ENCODE measurements at regions not wholly inside any gene's neighbourhood (a gene's known extent, or its start where the extent isn't known, plus 50 kb on each side); places are given as distances from the start of the nearest gene placed in this dataset.
"Not testable (repeated sequence)": the region's sequence is repeated elsewhere in the genome, so short reads cannot be mapped to it uniquely, and the experiment has no call there.

GRCh38 chr16:59114790-59115189 is 380.7 kb upstream of the GOT2 start:
- 50 to 73% (median 56%) methylated on average over 1 of the region's 1 CpG for WGBS, 3 donors
- Histone ChIP-seq H3K36me3 (no peaks in the 10 kb centered on the region), H3K9me3 (no peaks in the 10 kb centered on the region), H3K4me1 (ENCODE audit: insufficient read depth) (no peaks in the 10 kb centered on the region), H3K27ac (no peak overlapping the region), H3K27me3 (no peaks in the 10 kb centered on the region), H3K4me3 (no peak overlapping the region)
- intact Hi-C loops (cut with DNase I) = no loop called here
- no peak for DNase-seq
- TF ChIP-seq POLR2A (IDR thresholded peaks at IDR 0.05) = no peak
- no peak for TF ChIP-seq EP300 (IDR thresholded peaks at IDR 0.05)
- TF ChIP-seq, protein P1, sequence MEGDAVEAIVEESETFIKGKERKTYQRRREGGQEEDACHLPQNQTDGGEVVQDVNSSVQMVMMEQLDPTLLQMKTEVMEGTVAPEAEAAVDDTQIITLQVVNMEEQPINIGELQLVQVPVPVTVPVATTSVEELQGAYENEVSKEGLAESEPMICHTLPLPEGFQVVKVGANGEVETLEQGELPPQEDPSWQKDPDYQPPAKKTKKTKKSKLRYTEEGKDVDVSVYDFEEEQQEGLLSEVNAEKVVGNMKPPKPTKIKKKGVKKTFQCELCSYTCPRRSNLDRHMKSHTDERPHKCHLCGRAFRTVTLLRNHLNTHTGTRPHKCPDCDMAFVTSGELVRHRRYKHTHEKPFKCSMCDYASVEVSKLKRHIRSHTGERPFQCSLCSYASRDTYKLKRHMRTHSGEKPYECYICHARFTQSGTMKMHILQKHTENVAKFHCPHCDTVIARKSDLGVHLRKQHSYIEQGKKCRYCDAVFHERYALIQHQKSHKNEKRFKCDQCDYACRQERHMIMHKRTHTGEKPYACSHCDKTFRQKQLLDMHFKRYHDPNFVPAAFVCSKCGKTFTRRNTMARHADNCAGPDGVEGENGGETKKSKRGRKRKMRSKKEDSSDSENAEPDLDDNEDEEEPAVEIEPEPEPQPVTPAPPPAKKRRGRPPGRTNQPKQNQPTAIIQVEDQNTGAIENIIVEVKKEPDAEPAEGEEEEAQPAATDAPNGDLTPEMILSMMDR (IDR thresholded peaks at IDR 0.05) = no peak

DNA sequence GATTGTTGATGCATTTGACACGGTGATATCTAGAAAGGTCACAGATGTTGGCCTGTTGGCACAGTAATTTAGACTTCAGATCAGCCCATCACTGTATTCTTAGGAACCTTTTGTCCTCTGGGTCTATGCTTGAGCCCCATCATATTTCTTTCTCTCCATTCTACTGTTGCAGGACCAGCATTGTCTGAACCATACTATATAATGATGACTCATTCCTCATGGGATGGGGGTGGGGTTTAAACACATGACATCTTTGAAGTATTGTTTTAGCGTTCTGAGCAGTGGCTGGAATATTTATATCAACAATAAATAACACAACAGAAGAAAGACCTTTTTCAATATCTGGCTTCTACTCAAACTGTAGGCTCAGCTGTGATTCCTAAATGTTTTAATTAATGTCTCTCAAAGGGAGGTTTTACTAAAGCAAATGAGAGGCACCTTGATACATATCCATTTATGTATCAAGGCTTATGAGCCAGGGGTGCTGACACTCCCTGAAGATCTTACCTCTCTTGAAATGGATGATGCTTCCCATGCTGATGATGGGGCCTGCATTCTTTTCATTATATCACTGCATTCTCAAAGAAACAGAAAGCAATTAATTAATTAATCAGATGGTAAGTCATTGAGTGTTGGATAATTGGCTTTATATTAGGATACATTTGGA is 379.0 kb upstream of the GOT2 start:
- Histone ChIP-seq H3K9me3 (no peaks in the 10 kb centered on the region), H3K27ac (no peak overlapping the region), H3K4me1 (ENCODE audit: insufficient read depth) (no peaks in the 10 kb centered on the region), H3K4me3 (no peak overlapping the region), H3K36me3 (no peaks in the 10 kb centered on the region), H3K27me3 (no peaks in the 10 kb centered on the region)
- no peak for DNase-seq
- intact Hi-C loops (cut with DNase I) = no loop called here
- 35 to 56% (median 43%) methylated on average over 2 of the region's 2 CpGs for WGBS, 3 donors
- TF ChIP-seq POLR2A (IDR thresholded peaks at IDR 0.05) (no peak), EP300 (IDR thresholded peaks at IDR 0.05) (no peak)
- TF ChIP-seq, protein P1 (IDR thresholded peaks at IDR 0.05) = no peak

GRCh38 chr16:59111280-59111679 is 377.2 kb upstream of the GOT2 start:
- intact Hi-C loops (cut with DNase I) = no loop called here
- H3K9me3 ChIP-seq = no peaks in the 10 kb centered on the region
- H3K27me3 ChIP-seq = no peaks in the 10 kb centered on the region
- TF ChIP-seq, protein P1 (IDR thresholded peaks at IDR 0.05) = no peak
- TF ChIP-seq POLR2A (IDR thresholded peaks at IDR 0.05) = no peak
- no peak for TF ChIP-seq EP300 (IDR thresholded peaks at IDR 0.05)
- no peak overlapping the region for H3K4me3 ChIP-seq
- DNase-seq = no peak
- no peaks in the 10 kb centered on the region for H3K4me1 ChIP-seq (ENCODE audit: insufficient read depth)
- H3K27ac ChIP-seq = no peak overlapping the region
- no peaks in the 10 kb centered on the region for H3K36me3 ChIP-seq

DNA sequence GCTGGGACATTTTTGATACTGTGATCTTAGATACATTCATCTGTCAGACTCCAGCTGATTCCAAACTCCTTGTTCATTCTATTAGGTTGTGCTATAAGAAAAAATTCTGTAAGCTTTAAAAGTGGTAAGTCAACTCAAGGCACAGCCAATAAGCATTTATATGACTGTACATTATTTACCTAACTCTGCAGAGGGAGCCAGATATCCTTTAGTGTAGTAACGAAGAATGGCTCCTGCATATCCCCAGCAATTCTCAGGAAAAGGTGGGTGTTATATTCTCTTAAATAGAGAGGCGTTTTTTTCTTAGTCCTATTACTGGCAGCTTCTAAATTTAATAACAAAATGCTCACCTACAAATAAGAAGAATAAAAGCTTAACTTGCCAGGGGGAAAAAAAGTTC is 374.3 kb upstream of the GOT2 start:
- no peak for DNase-seq
- H3K27ac ChIP-seq = no peak overlapping the region
- intact Hi-C loops (cut with DNase I) = no loop called here
- no peaks in the 10 kb centered on the region for H3K9me3 ChIP-seq
- 43 to 59% (median 45%) methylated on average over 2 of the region's 2 CpGs for WGBS, 3 donors
- TF ChIP-seq POLR2A (IDR thresholded peaks at IDR 0.05) (no peak), EP300 (IDR thresholded peaks at IDR 0.05) (no peak)
- TF ChIP-seq, protein P1 (IDR thresholded peaks at IDR 0.05) = no peak
- no peaks in the 10 kb centered on the region for H3K4me1 ChIP-seq (ENCODE audit: insufficient read depth)
- no peaks in the 10 kb centered on the region for H3K27me3 ChIP-seq
- H3K4me3 ChIP-seq = no peak overlapping the region
- H3K36me3 ChIP-seq = no peaks in the 10 kb centered on the region

DNA sequence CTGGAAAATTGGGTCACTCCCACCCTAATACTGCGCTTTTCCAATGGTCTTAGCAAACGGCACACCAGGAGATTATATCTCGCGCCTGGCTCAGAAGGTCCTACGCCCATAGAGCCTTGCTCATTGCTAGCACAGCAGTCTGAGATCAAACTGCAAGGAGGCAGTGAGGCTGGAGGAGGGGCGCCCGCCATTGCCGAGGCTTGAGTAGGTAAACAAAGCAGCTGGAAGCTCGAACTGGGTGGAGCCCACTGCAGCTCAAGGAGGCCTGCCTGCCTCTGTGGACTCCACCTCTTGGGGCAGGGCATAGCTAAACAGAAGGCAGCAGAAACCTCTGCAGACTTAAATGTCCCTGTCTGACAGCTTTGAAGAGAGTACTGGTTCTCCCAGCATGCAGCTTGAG is 362.6 kb upstream of the GOT2 start:
- H3K9me3 ChIP-seq; H3K36me3 ChIP-seq; H3K27ac ChIP-seq; intact Hi-C loops (cut with DNase I); H3K4me3 ChIP-seq; H3K27me3 ChIP-seq; H3K4me1 ChIP-seq (ENCODE audit: insufficient read depth); DNase-seq: not testable (repeated sequence)
- 88 to 94% (median 89%) methylated on average over 9 of the region's 9 CpGs for WGBS, 3 donors

Measured in ovary (tissue), 7 donors.